GM19463 (cell line): ENCODE measurements at regions not wholly inside any gene's neighbourhood (a gene's known extent, or its start where the extent isn't known, plus 50 kb on each side); places are given as distances from the start of the nearest gene placed in this dataset.

Source experiments
- ATAC-seq: cut with Tn5 transposase; IDR thresholded peaks from one replicate; pipeline ENCODE4 v1.9.1; 2021; ENCODE audit warnings: mild to moderate bottlenecking, moderate library complexity; ENCODE audit not compliant: unreplicated experiment

DNA sequence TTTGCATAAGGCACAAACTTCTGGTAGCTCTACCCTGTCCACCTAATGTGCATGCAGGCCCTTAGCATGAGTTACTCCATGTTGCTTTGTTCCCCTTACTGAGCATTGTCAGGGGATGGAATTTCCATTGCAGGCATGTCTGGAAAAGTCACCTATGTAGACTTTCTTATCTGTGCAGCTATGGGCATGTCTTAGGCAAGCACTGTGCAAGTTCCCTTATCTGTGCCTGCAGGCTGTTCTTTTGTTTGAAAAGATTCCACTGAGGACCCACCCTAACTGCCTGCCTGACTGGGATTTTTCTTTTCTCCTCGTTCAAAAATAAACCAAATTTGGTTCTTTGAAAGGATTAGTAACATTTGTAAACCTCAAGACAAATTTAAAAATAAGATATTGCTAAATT lies 587.0 kb downstream of the CDH18 start:
- no peak for ATAC-seq

DNA sequence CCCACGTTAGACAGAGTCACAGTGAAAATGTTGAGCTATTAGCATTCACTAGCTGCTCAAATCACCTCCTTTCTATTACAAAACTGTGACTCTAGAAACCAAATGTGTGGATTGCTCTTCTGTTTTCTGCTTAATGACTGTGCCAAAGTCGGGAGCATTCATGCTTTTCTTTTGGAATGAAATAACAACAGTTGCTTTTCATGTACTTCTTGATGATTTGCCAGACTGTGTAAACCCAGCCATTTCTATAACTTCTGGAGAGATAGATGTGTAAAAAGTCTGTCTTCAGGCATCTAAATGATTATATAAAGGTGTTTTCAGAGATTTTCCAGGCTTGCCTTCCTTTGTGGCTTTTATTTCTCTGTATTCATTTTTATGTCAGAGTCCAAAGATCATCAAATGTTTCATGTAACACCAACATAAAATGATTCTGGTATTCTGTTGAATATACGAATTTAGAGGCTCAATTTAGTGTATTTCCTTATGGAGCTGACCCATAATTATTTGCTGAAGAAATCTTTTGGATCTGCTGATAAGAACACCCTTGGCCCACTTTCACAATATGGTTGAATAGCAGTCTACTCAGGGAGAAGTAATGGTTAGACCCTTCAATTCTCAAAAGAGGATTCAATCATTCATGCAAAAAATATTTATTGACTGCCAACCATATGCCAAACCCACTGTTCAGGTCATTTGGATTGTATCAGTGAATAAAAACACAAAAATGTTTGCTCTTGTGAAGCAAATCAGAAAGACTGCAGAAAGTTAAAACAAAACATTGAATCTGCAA lies 581.2 kb downstream of the CDH18 start:
- no peak for ATAC-seq

DNA sequence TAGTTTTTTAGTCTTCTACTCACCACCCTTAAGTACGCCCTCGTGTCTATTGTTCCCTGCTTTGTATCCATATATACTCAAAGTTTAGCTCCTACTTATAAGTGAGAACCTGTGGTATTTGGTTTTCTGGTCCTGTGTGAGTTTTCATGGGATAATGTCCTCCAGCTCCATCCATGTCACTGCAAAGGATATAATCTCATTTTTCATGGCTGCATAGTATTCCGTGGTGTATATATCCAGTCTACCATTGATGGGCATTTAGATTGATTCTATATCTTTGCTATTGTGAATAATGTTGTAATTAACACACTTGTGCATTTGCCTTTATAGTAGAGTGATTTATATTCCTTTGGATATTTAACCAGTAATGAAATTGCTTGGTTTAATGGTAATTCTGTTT lies 579.9 kb downstream of the CDH18 start:
- ATAC-seq: no peak

DNA sequence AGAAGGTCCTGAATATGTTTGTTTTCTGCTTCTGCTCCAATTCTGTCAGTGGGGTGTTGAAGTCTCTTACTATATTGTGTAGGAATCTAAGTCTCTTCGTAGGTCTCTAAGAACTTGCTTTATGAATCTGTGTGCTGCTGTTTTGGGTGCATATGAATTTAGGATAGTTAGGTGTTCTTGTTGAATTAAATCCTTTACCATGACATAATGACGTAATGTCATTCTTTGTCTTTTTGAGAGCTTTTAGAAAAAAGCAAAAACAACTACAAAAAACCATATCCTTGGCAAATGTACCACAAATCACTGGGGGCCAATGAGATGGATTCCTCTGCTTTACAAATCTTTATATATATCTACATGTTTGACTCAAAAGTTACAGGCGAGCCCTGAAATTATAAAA lies 576.1 kb downstream of the CDH18 start:
- ATAC-seq: no peak
